GM12872 (cell line): ENCODE measurements at regions not wholly inside any gene's neighbourhood (a gene's known extent, or its start where the extent isn't known, plus 50 kb on each side); places are given as distances from the start of the nearest gene placed in this dataset.

ENCODE experiments used
- CTCF ChIP-seq: IDR thresholded peaks from 3 replicates; pipeline ENCODE4 v1.5.1; 2011; ENCODE audit warnings: low read depth, mild to moderate bottlenecking, low read length, moderate library complexity; ENCODE audit not compliant: insufficient read depth

GRCh38 chr7:85748861-85749260, 562.0 kb upstream of the SEMA3D start:
- no peak for TF ChIP-seq CTCF

- no peak for TF ChIP-seq CTCF
Measured at GRCh38 chr7:85737426-85737825, 550.6 kb upstream of the SEMA3D start.

GRCh38 chr7:85736085-85736484, 549.2 kb upstream of the SEMA3D start:
- no peak for TF ChIP-seq CTCF

- no peak for TF ChIP-seq CTCF
Measured at GRCh38 chr7:85734823-85735222, 548.0 kb upstream of the SEMA3D start.

GRCh38 chr7:85733169-85733915, 546.5 kb upstream of the SEMA3D start:
- no peak for TF ChIP-seq CTCF

GRCh38 chr7:85730012-85730411, 543.2 kb upstream of the SEMA3D start:
- TF ChIP-seq CTCF = no peak

GRCh38 chr7:85725026-85725425, 538.2 kb upstream of the SEMA3D start:
- no peak for TF ChIP-seq CTCF
